ENCODE measurements at regions not wholly inside any gene's neighbourhood (a gene's known extent, or its start where the extent isn't known, plus 50 kb on each side); places are given as distances from the start of the nearest gene placed in this dataset.

DNA sequence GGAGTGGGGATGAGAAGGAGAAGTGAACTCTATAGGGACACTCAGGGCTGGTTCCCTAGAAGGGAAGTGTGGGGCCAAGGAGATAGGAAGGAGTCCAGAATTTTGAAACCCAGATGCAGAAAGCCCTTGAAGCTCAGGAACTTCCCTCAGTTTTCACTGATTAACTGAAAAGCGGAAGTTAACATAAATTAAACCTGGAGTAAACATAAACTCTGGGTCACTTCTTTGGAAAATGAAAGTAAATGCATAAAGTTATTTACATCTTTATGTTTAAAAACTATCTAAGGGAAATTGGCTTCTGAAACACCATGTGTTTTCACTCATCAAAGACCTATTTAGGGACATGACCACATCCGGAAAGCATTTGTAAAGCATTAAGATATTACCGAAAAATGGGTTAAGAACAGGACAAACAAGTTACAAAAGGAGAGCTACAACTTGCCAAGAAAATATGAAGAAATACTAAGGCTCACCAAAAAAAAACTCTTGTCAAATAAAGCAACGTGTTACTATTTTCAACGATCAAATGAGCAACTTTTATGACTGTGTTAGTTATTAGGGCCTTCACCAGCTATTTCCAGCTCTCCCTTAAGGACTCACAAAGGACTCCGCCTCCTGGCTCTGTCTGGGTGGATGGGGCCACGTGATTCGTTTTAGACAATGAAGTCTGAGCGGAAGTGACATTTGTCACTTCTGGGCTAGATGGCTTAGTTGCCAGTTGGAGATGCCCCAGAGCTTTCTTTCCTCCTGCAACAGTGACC is 439.1 kb upstream of the ZNF507 start:
- peak in 3 of 5 donors; percentile 75 to 91 (median 87) for DNase-seq
- no peaks in the 10 kb centered on the region for H3K36me3 ChIP-seq (ENCODE audit: control insufficient read depth in 2 of 3, insufficient read depth in 3 of 3, low read length in 3 of 3)
- FAIRE-seq: no peak
- no peak overlapping the region for H3K9ac ChIP-seq (ENCODE audit: low read length in 3 of 3)
- H3K4me1 ChIP-seq (ENCODE audit: control insufficient read depth in 2 of 3, insufficient read depth in 2 of 3, low read depth in 1 of 3, low read length in 3 of 3): no peaks in the 10 kb centered on the region
- intact Hi-C loops (cut with DNase I): no loop called here
- no peaks in the 10 kb centered on the region for H3K9me3 ChIP-seq (ENCODE audit: control insufficient read depth in 2 of 3, insufficient read depth in 1 of 3, low read length in 3 of 3)
- no peaks in the 10 kb centered on the region for H3K27me3 ChIP-seq (ENCODE audit: control insufficient read depth, insufficient read depth, low read length)
- H3K4me3 ChIP-seq (ENCODE audit: low read length in 3 of 3): no peak overlapping the region
- peak overlapping the region in 1 of 2 donors; percentile 67 for H3K27ac ChIP-seq (ENCODE audit: low read depth in 2 of 2, low read length in 2 of 2)
- TF ChIP-seq, protein P1, sequence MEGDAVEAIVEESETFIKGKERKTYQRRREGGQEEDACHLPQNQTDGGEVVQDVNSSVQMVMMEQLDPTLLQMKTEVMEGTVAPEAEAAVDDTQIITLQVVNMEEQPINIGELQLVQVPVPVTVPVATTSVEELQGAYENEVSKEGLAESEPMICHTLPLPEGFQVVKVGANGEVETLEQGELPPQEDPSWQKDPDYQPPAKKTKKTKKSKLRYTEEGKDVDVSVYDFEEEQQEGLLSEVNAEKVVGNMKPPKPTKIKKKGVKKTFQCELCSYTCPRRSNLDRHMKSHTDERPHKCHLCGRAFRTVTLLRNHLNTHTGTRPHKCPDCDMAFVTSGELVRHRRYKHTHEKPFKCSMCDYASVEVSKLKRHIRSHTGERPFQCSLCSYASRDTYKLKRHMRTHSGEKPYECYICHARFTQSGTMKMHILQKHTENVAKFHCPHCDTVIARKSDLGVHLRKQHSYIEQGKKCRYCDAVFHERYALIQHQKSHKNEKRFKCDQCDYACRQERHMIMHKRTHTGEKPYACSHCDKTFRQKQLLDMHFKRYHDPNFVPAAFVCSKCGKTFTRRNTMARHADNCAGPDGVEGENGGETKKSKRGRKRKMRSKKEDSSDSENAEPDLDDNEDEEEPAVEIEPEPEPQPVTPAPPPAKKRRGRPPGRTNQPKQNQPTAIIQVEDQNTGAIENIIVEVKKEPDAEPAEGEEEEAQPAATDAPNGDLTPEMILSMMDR (IDR thresholded peaks at IDR 0.05; ENCODE audit: borderline replicate concordance, extremely low read depth, insufficient read depth): no peak

DNA sequence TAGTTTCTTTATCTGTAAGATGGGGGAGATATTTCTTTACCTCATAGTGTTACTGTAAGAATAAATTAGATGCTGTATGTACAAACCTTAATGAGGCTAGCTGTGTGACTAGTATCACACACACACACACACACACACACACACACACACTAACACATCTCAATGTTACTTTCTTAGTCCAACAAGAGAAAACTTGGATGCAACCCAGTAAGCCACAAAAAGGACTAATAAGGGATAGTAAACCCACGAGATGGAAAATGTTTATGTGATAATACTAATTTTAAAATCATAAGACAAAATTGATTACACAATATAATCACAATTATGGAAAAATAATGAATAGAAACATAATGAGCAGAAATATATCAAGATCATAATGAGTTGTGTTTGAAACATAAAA is 437.7 kb upstream of the ZNF507 start:
- no peak for DNase-seq
- FAIRE-seq: no peak
- intact Hi-C loops (cut with DNase I): no loop called here

DNA sequence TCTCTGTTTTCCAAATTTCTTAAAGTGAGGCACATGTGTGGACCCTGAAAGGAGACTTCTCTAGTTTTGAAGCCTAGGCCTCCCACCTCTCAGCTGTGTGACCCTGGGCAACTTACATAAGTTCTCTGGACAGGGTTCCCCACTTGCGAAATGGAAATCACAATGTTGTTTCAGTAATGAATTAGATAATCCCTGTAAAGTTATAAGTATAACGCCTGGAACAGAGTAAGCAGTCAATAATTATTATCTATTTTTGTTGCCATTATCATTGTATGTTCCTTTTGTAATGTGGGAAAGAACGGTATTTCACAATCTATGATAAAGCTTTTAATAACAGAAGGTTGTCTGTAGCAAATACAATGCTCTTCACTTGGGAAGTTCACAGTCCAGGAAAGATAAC is 437.3 kb upstream of the ZNF507 start:
- Histone ChIP-seq H3K27me3 (ENCODE audit: control insufficient read depth, insufficient read depth, low read length) (no peaks in the 10 kb centered on the region), H3K9me3 (ENCODE audit: control insufficient read depth in 2 of 3, insufficient read depth in 1 of 3, low read length in 3 of 3) (no peaks in the 10 kb centered on the region), H3K27ac (ENCODE audit: low read depth in 2 of 2, low read length in 2 of 2) (no peak overlapping the region), H3K36me3 (ENCODE audit: control insufficient read depth in 2 of 3, insufficient read depth in 3 of 3, low read length in 3 of 3) (no peaks in the 10 kb centered on the region), H3K4me3 (ENCODE audit: low read length in 3 of 3) (no peak overlapping the region), H3K9ac (ENCODE audit: low read length in 3 of 3) (no peak overlapping the region), H3K4me1 (ENCODE audit: control insufficient read depth in 2 of 3, insufficient read depth in 2 of 3, low read depth in 1 of 3, low read length in 3 of 3) (no peaks in the 10 kb centered on the region)
- no peak for FAIRE-seq
- intact Hi-C loops (cut with DNase I): no loop called here
- DNase-seq: no peak
- TF ChIP-seq, protein P1 (IDR thresholded peaks at IDR 0.05; ENCODE audit: borderline replicate concordance, extremely low read depth, insufficient read depth): no peak

More for the DNA sequence above, 437.7 kb upstream of the ZNF507 start:
- Histone ChIP-seq H3K27me3 (ENCODE audit: control insufficient read depth, insufficient read depth, low read length) (no peaks in the 10 kb centered on the region), H3K9ac (ENCODE audit: low read length in 3 of 3) (no peak overlapping the region), H3K27ac (ENCODE audit: low read depth in 2 of 2, low read length in 2 of 2) (no peak overlapping the region), H3K36me3 (ENCODE audit: control insufficient read depth in 2 of 3, insufficient read depth in 3 of 3, low read length in 3 of 3) (no peaks in the 10 kb centered on the region), H3K4me1 (ENCODE audit: control insufficient read depth in 2 of 3, insufficient read depth in 2 of 3, low read depth in 1 of 3, low read length in 3 of 3) (no peaks in the 10 kb centered on the region), H3K9me3 (ENCODE audit: control insufficient read depth in 2 of 3, insufficient read depth in 1 of 3, low read length in 3 of 3) (no peaks in the 10 kb centered on the region), H3K4me3 (ENCODE audit: low read length in 3 of 3) (no peak overlapping the region)
- TF ChIP-seq, protein P1 (IDR thresholded peaks at IDR 0.05; ENCODE audit: borderline replicate concordance, extremely low read depth, insufficient read depth): no peak

Measured in kidney (tissue), 13 donors.